Stomach (tissue), 4 donors: ENCODE measurements at regions not wholly inside any gene's neighbourhood (a gene's known extent, or its start where the extent isn't known, plus 50 kb on each side); places are given as distances from the start of the nearest gene placed in this dataset.

ENCODE experiments used
- CTCF ChIP-seq, 7 experiments: fragments of 450-650 bp in 4 of 7; fragments of 200-600 bp in 3 of 7; sonication (generic) in 3 of 7; IDR thresholded peaks; one replicate each; pipeline ENCODE4 v1.5.1; 2016 to 2019; ENCODE audit warnings: antibody characterized with exemption in 7 of 7, control low read depth in 2 of 7, mild to moderate bottlenecking in 1 of 7
- EP300 ChIP-seq: sonication (generic); formaldehyde crosslinking; IDR thresholded peaks from one replicate; pipeline ENCODE4 v1.6.1; 2017; ENCODE audit warnings: antibody characterized with exemption
- POLR2A ChIP-seq, 4 donors: fragments of 450-650 bp; IDR thresholded peaks; one replicate each; pipeline ENCODE4 v1.6.1; 2016; ENCODE audit warnings: antibody characterized with exemption in 4 of 4, control low read depth in 2 of 4, mild to moderate bottlenecking in 1 of 4, moderate library complexity in 1 of 4

GRCh38 chr12:60845696-60846095 lies 1249.9 kb downstream of the SLC16A7 start:
- TF ChIP-seq CTCF (IDR thresholded peaks at IDR 0.05) (no peak), EP300 (no peak), POLR2A (IDR thresholded peaks at IDR 0.05) (no peak)
